Left renal cortex interstitium (tissue), 4 donors: ENCODE measurements at regions not wholly inside any gene's neighbourhood (a gene's known extent, or its start where the extent isn't known, plus 50 kb on each side); places are given as distances from the start of the nearest gene placed in this dataset.
"Not testable (repeated sequence)": the region's sequence is repeated elsewhere in the genome, so short reads cannot be mapped to it uniquely, and the experiment has no call there.

Experiments
- DNase-seq, 4 donors: peaks; one replicate each; pipeline ENCODE4 v3.0.0-alpha.2; 2013; ENCODE audit warnings: low read depth in 4 of 4, low spot score in 2 of 4, missing footprints in 1 of 4

GRCh38 chrX:25151749-25152148 is 136.0 kb upstream of the ARX start:
- DNase-seq: no peak

DNA sequence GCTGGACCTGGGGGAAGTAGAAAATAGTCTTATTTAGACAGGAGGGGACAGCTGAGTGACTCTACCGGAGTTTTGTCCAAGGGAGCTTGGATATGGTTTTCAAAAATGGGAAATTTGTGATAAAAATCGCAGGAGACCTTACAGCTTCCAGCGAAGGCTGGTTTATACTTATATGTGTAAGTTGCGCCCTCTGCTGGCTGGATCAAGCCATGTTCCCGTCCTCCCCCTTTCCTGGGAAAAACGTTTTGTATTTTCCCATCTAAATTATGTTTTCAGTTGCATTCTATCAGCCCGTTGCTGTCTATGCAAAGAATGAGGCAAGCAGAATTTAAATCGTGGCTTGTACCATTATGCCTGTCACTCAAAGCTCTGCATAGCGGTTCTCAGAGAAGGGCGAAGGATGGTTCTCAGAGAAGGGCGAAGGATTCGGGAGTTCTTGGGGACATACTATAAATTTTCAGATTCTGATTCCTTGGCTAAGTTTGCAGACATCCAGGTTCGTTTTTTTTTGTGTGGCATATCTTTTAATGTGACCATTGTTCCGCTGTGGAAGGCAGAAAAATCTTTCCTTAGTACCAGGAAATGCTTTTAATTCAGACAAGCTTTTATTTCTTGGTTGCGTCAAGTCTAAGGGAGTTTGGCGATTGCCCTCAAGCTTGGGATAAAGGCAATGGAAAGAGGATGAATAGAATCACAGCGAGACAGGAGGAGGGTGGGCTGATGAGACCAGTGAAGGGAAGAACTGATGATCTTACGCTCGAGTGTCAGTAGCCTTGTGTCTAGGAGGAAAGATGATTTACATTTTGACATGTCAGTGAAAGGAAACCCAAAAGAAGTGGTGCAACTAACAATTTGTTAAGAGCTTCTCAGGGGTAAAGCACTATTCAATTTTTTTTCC is 128.5 kb upstream of the ARX start:
- DNase-seq: peak in 2 of 4 donors; percentile 13 to 28

- no peak for DNase-seq
Observed at GRCh38 chrX:25143596-25143995, 127.8 kb upstream of the ARX start.

- no peak for DNase-seq
Observed at GRCh38 chrX:25141684-25142083, 125.9 kb upstream of the ARX start.

GRCh38 chrX:25131055-25131454 is 115.3 kb upstream of the ARX start:
- DNase-seq: no peak

GRCh38 chrX:25130619-25131018 is 114.9 kb upstream of the ARX start:
- DNase-seq: no peak

- no peak for DNase-seq
Observed at GRCh38 chrX:25125483-25125882, 109.7 kb upstream of the ARX start.

DNA sequence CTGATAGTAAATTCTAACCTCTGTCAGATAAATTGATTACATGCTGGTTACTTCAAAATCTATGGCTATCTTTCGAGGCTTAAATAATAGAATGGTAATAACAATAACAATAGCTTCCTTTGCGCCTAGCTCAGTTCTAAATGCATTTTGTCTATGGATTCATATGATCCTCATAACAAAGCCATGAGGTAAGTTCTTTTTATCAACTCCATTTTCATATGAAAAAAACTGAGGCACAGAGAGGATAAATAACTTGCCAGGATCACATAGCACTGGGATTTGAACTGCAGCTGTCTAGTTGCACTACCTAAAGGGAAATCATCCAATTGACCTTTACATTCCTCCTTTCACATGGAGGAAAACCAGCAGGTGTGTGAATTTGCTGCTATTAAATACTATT is 108.6 kb upstream of the ARX start:
- DNase-seq: no peak

- DNase-seq: no peak
Observed at GRCh38 chrX:25112156-25112555, 96.4 kb upstream of the ARX start.

GRCh38 chrX:25108481-25108880 is 92.7 kb upstream of the ARX start:
- no peak for DNase-seq

DNA sequence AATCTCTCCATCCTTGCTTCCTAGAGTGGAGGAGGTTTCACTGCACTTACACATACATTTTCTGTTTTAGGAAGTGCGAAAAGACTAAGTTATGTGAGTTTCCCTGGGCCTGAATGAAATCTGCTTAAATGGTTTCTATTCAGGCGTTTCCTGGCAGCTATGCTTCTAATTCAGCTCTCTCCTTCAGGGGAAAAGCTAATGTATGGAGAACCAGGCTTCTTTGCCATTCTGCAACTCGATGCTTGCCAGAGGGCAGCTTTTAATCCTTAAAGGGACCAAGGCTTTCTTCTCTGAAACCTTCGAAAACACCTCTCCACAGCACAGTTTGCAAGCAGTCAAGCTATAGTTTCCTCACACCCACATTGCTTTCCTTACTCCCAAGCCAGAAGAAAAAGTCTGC is 89.5 kb upstream of the ARX start:
- no peak for DNase-seq

DNA sequence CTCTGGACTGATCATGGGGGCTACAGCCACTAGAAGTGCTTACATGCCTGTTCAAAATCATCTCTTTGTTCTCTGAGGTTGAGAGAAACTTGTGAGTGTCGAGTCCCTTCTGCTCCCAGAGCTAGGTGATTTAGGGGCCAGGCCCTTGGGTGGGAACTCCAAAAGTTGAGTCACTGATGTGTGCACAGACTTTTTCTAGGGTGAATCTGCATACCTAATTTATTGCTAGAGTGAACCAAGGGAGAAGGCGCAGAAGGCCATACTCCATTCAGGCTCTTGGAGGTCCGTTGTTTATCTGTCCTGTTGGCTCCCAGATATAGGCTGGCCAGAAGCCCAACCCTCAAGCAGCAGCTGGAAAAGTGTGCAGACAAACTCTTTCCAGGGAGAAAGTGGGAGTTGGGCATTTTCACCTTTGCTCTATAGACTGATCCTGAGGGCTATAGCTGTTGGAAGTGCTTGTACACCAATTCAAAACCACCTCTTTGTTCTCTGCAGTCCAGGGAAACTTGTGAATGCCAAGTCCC is 80.8 kb upstream of the ARX start:
- DNase-seq: no peak

- not testable (repeated sequence) for DNase-seq
Observed at GRCh38 chrX:25091152-25091551, 75.4 kb upstream of the ARX start.

GRCh38 chrX:25084446-25084845 is 68.7 kb upstream of the ARX start:
- no peak for DNase-seq

GRCh38 chrX:25083661-25084060 is 67.9 kb upstream of the ARX start:
- DNase-seq: no peak

GRCh38 chrX:25079020-25079419 is 63.3 kb upstream of the ARX start:
- no peak for DNase-seq

DNA sequence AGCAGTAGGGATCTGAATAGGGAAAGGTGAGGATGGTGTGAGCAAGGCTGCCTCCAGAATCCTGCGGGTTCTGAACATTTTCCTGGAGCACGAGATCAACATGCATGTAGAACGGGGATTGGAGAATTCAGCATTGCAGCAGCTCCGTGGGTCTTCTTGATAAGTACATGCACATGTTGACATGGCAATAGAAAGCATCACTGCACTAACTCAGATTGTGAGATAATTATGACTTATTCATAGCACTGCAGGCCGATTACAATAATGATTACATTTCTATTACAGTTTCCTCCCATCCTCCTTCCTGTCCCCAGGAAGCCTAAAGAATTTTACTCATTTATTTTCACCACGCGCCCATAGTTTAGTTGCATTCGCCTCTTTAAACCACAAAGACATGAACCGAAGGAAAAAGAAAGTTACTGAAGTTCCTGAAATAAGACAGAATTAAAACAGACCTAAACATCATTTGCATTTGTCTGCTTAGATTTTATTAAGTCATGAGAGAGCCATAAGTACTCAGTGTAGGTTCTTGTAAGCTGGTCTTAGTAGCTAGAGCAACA is 61.3 kb upstream of the ARX start:
- DNase-seq: no peak

DNA sequence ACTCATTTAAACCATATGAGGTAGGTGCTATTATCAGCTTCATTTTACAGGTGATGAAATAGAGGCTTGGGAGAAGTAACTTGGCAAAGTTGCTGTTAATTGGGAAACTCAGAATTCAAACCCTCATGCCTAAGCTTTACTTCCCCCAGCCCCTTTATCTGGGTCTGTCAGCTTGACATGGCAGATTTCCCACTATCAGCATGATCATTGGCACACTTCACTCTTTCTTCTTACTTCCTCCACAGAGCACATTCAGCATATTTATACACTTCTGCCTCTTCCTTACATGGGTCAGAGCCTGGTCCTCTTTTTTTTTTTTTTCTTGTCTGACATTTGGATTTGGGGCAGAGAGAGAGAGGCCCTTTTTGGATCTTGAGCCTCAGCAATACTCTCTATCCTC is 56.5 kb upstream of the ARX start:
- DNase-seq: no peak

GRCh38 chrX:25070038-25070437 is 54.3 kb upstream of the ARX start:
- DNase-seq: no peak

GRCh38 chrX:25069209-25069608 is 53.4 kb upstream of the ARX start:
- DNase-seq: no peak

- DNase-seq: no peak
Observed at GRCh38 chrX:25068340-25068739, 52.6 kb upstream of the ARX start.
